Tibial artery (tissue), 4 donors: ENCODE measurements at regions not wholly inside any gene's neighbourhood (a gene's known extent, or its start where the extent isn't known, plus 50 kb on each side); places are given as distances from the start of the nearest gene placed in this dataset.
A peak's percentile ranks its signal among the peaks of the same experiment; 100 is the strongest.

Experiments
- DNase-seq, 2 donors: peaks; one replicate each; pipeline ENCODE4 v3.0.0-alpha.2; 2019
- H3K27ac ChIP-seq, 2 donors: fragments of 200-600 bp; sonication (generic) in 1 of 2; 1 replicate in 1 of 2; 2 replicates in 1 of 2; pipeline ENCODE4 v1.5.1; 2018 to 2019; ENCODE audit warnings: mild to moderate bottlenecking in 1 of 2
- H3K27me3 ChIP-seq, 2 donors: fragments of 200-600 bp; sonication (generic) in 1 of 2; one replicate each; pipeline versions ENCODE4 v1.5.1 to v1.6.0; 2016 to 2019
- H3K36me3 ChIP-seq, 3 donors: fragments of 200-600 bp; sonication (generic) in 2 of 3; one replicate each; pipeline ENCODE4 v1.5.1; 2016 to 2019; ENCODE audit warnings: mild to moderate bottlenecking in 2 of 3
- H3K4me1 ChIP-seq, 4 donors: fragments of 200-600 bp; sonication (generic) in 2 of 4; 1 replicate in 3 of 4; 2 replicates in 1 of 4; pipeline ENCODE4 v1.5.1; 2016 to 2019
- H3K4me3 ChIP-seq, 2 donors: fragments of 200-600 bp; sonication (generic) in 1 of 2; 1 replicate in 1 of 2; 2 replicates in 1 of 2; pipeline ENCODE4 v1.5.1; 2018 to 2019; ENCODE audit warnings: mild to moderate bottlenecking in 2 of 2
- H3K9me3 ChIP-seq, 3 donors: fragments of 200-600 bp; sonication (generic) in 1 of 3; one replicate each; pipeline ENCODE4 v1.5.1; 2016 to 2019
- CTCF ChIP-seq, 2 experiments: fragments of 200-600 bp in 1 of 2; fragments of 450-650 bp in 1 of 2; IDR thresholded peaks; one replicate each; pipeline ENCODE4 v1.5.1; 2017 to 2019; ENCODE audit warnings: antibody characterized with exemption in 2 of 2, mild to moderate bottlenecking in 1 of 2, moderate library complexity in 1 of 2
- intact Hi-C: fragments of 100-400 bp; cut with DNase I; formaldehyde crosslinking; loops from one replicate; pipeline ENCODE4 v1.15.0; 2023; ENCODE audit warnings: low total_unique reads

GRCh38 chr1:59146056-59146455 lies 150.8 kb upstream of the FGGY start:
- no peaks in the 10 kb centered on the region for H3K27me3 ChIP-seq
- TF ChIP-seq CTCF (IDR thresholded peaks at IDR 0.05) = no peak
- no peak for DNase-seq
- H3K4me1 ChIP-seq = peaks cover 0 to 38% (median 22%) of the 10 kb centered on the region in 4 donors
- peak overlapping the region in 1 of 2 donors; percentile 58 for H3K4me3 ChIP-seq
- H3K36me3 ChIP-seq = no peaks in the 10 kb centered on the region
- H3K9me3 ChIP-seq = no peaks in the 10 kb centered on the region
- intact Hi-C loops = no loop called here
- peak overlapping the region in 1 of 2 donors; percentile 87 for H3K27ac ChIP-seq

- intact Hi-C loops = no loop called here
- Histone ChIP-seq H3K9me3 (no peaks in the 10 kb centered on the region), H3K4me3 (peak overlapping the region; percentile 56 to 58), H3K27me3 (no peaks in the 10 kb centered on the region), H3K4me1 (peaks cover 5 to 46% (median 29%) of the 10 kb centered on the region in 4 donors), H3K27ac (peak overlapping the region; percentile 80 to 87), H3K36me3 (no peaks in the 10 kb centered on the region)
- peak in 1 of 2 experiments; percentile 21 for TF ChIP-seq CTCF (IDR thresholded peaks at IDR 0.05)
- peak; percentile 43 to 80 for DNase-seq
Measured at GRCh38 chr1:59146651-59147358, 150.1 kb upstream of the FGGY start.

- TF ChIP-seq CTCF (IDR thresholded peaks at IDR 0.05) = no peak
- Histone ChIP-seq H3K9me3 (no peaks in the 10 kb centered on the region), H3K27me3 (no peaks in the 10 kb centered on the region), H3K4me3 (no peak overlapping the region), H3K4me1 (peaks cover 5 to 37% (median 21%) of the 10 kb centered on the region in 4 donors), H3K36me3 (no peaks in the 10 kb centered on the region), H3K27ac (peak overlapping the region in 1 of 2 donors; percentile 75)
- no peak for DNase-seq
- intact Hi-C loops = no loop called here
Measured at GRCh38 chr1:59149435-59149834, 147.5 kb upstream of the FGGY start.

- H3K36me3 ChIP-seq = no peaks in the 10 kb centered on the region
- intact Hi-C loops = no loop called here
- peak overlapping the region; percentile 66 to 75 for H3K27ac ChIP-seq
- DNase-seq = peak; percentile 87
- peak overlapping the region; percentile 21 to 23 for H3K4me3 ChIP-seq
- H3K9me3 ChIP-seq = no peaks in the 10 kb centered on the region
- peaks cover 5 to 41% (median 23%) of the 10 kb centered on the region in 4 donors for H3K4me1 ChIP-seq
- H3K27me3 ChIP-seq = no peaks in the 10 kb centered on the region
- TF ChIP-seq CTCF (IDR thresholded peaks at IDR 0.05) = no peak
Measured at GRCh38 chr1:59150577-59151386, 146.1 kb upstream of the FGGY start.

- Histone ChIP-seq H3K27me3 (no peaks in the 10 kb centered on the region), H3K27ac (peak overlapping the region; percentile 66 to 75), H3K9me3 (no peaks in the 10 kb centered on the region), H3K36me3 (no peaks in the 10 kb centered on the region), H3K4me1 (peaks cover 5 to 46% (median 26%) of the 10 kb centered on the region in 4 donors), H3K4me3 (peak overlapping the region in 1 of 2 donors; percentile 21)
- intact Hi-C loops = no loop called here
- no peak for DNase-seq
- no peak for TF ChIP-seq CTCF (IDR thresholded peaks at IDR 0.05)
Measured at GRCh38 chr1:59151387-59151761, 145.5 kb upstream of the FGGY start.
